K562 (cell line): ENCODE measurements at regions not wholly inside any gene's neighbourhood (a gene's known extent, or its start where the extent isn't known, plus 50 kb on each side); places are given as distances from the start of the nearest gene placed in this dataset.
A peak's percentile ranks its signal among the peaks of the same experiment; 100 is the strongest.

Source experiments
- ATAC-seq: fragments of 200-7000 bp; cut with Tn5 transposase; 3 replicates; pipeline ENCODE4 v1.9.1; 2020; ENCODE audit warnings: moderate library complexity
- BruUV-seq: library from RNA; stranded (reverse); fragments of 400-500 nt; replicated peaks from 2 replicates; lab custom pipeline; 2021; lab: Mats Ljungman, UMichigan
- CTCF ChIA-PET: fragments of 300-600 bp; formaldehyde crosslinking; extraction: SDS; loops from one replicate; lab custom pipeline; 2021; ENCODE audit warnings: low intra/inter-chr PET ratio; lab: Yijun Ruan, JAX
- POLR2A ChIA-PET: fragments of 300-600, 350-650 bp; sonication (Branson Sonifier 250); formaldehyde crosslinking; extraction: SDS; loops from one replicate; lab custom pipeline; 2021; ENCODE audit warnings: antibody characterized with exemption, inconsistent platforms; lab: Yijun Ruan, JAX
- DNase-seq, 4 experiments: peaks; one replicate each; pipeline versions ENCODE4 v3.0.0 to v3.0.0-alpha.2; 2011 to 2018; ENCODE audit warnings: low spot score in 3 of 4, mixed read lengths in 3 of 4; ENCODE audit errors: extremely low read depth in 1 of 4
- FAIRE-seq: peaks from 2 replicates; lab custom pipeline; 2011; peaks lifted over from hg19 to GRCh38; lab: Jason Lieb, UNC
- H2AFZ ChIP-seq: 2 replicates; pipeline ENCODE4 v1.6.0; 2011; ENCODE audit warnings: low read depth, low read length, control low read depth, inconsistent platforms
- H3K27ac ChIP-seq: fragments of 200-600 bp; 3 replicates; pipeline ENCODE4 v1.8.0; 2011; ENCODE audit warnings: low read depth, mild to moderate bottlenecking, control low read depth, inconsistent platforms, low read length, moderate library complexity, mixed read lengths; ENCODE audit errors: extremely low read depth
- H3K27me3 ChIP-seq, 2 experiments: fragments of 300-600 bp in 1 of 2; 2 replicates in 1 of 2; 3 replicates in 1 of 2; pipeline versions ENCODE4 v1.6.0 to v1.8.0; 2011; ENCODE audit warnings: inconsistent platforms in 2 of 2, low read length in 2 of 2, mild to moderate bottlenecking in 1 of 2, mixed read lengths in 1 of 2, moderate library complexity in 1 of 2; ENCODE audit not compliant: control insufficient read depth in 2 of 2, insufficient read depth in 2 of 2
- H3K36me3 ChIP-seq: fragments of 300-600 bp; 3 replicates; pipeline ENCODE4 v1.8.0; 2011; ENCODE audit warnings: mild to moderate bottlenecking, low read length, inconsistent platforms; ENCODE audit not compliant: control insufficient read depth, insufficient read depth
- H3K4me1 ChIP-seq, 2 experiments: fragments of 200-600 bp in 1 of 2; replicated peaks in 1 of 2; 2 replicates in 1 of 2; 3 replicates in 1 of 2; pipeline versions ENCODE4 v1.5.1 to v1.8.0; 2011; ENCODE audit warnings: inconsistent platforms in 2 of 2, low read length in 2 of 2, mild to moderate bottlenecking in 1 of 2, mixed read lengths in 1 of 2, moderate library complexity in 1 of 2; ENCODE audit not compliant: control insufficient read depth in 2 of 2, insufficient read depth in 2 of 2
- H3K4me2 ChIP-seq: 2 replicates; pipeline ENCODE4 v1.6.1; 2011; ENCODE audit warnings: low read length, control low read depth, inconsistent platforms, mixed read lengths; ENCODE audit not compliant: insufficient read depth
- H3K4me3 ChIP-seq: fragments of 200-600 bp; sonication (generic), shearing (Covaris generic); 2 replicates; pipeline ENCODE4 v1.5.1; 2016; ENCODE audit warnings: control low read depth, inconsistent platforms
- H3K79me2 ChIP-seq: fragments of 200-600 bp; 3 replicates; pipeline ENCODE4 v1.8.0; 2011; ENCODE audit warnings: low read length, inconsistent platforms; ENCODE audit not compliant: control insufficient read depth, insufficient read depth
- H3K9ac ChIP-seq, 2 experiments: 2 replicates each; pipeline versions ENCODE4 v1.6.0 to v1.6.1; 2011; ENCODE audit warnings: low read depth in 2 of 2, low read length in 2 of 2, control low read depth in 1 of 2, inconsistent platforms in 1 of 2, mild to moderate bottlenecking in 1 of 2, mixed read lengths in 1 of 2; ENCODE audit not compliant: insufficient read depth in 1 of 2
- H3K9me1 ChIP-seq: one replicate; pipeline ENCODE4 v1.6.0; 2011; ENCODE audit warnings: inconsistent platforms, mild to moderate bottlenecking, low read length, moderate library complexity; ENCODE audit not compliant: control insufficient read depth, insufficient read depth
- H3K9me3 ChIP-seq: replicated peaks from 2 replicates; pipeline ENCODE4 v1.5.1; 2011; ENCODE audit warnings: low read depth, low read length, inconsistent platforms; ENCODE audit not compliant: control insufficient read depth, insufficient read depth
- H4K20me1 ChIP-seq: replicated peaks from 2 replicates; pipeline ENCODE4 v1.6.1; 2011; ENCODE audit warnings: low read length, inconsistent platforms, mixed read lengths; ENCODE audit not compliant: control insufficient read depth, insufficient read depth
- CBX8 ChIP-seq: fragments of 200-600 bp; sonication (generic); IDR thresholded peaks from 2 replicates; pipeline ENCODE4 v1.6.1; 2012; ENCODE audit warnings: borderline replicate concordance, mixed run types, low read depth, mild to moderate bottlenecking, moderate library complexity, mixed read lengths, low read length, control low read depth, inconsistent platforms; ENCODE audit not compliant: poor library complexity, severe bottlenecking; ENCODE audit errors: extremely low read depth
- CREB1 ChIP-seq, 2 experiments: sonication (generic) in 1 of 2; formaldehyde crosslinking in 1 of 2; IDR thresholded peaks; 2 replicates each; pipeline versions ENCODE4 v1.6.1 to v1.8.0; 2012 to 2022; ENCODE audit warnings: inconsistent platforms in 1 of 2, mild to moderate bottlenecking in 1 of 2, missing genetic modification reagents in 1 of 2, moderate library complexity in 1 of 2
- ID3 ChIP-seq, 2 experiments: fragments of 250-450 bp in 1 of 2; fragments of 450-650 bp in 1 of 2; sonication (Bioruptor Pico) in 1 of 2; IDR thresholded peaks; 2 replicates each; pipeline versions ENCODE4 v1.6.1 to v1.8.0; 2016 to 2021; ENCODE audit warnings: mild to moderate bottlenecking in 2 of 2, moderate library complexity in 2 of 2, missing compliant biosample characterization in 1 of 2, missing genetic modification characterization in 1 of 2
- IRF1 ChIP-seq: sonication (generic); formaldehyde crosslinking; IDR thresholded peaks from 2 replicates; pipeline ENCODE4 v1.8.0; 2022; ENCODE audit warnings: missing genetic modification reagents, mild to moderate bottlenecking, borderline replicate concordance
- MAFF ChIP-seq: IDR thresholded peaks from 2 replicates; pipeline ENCODE4 v1.6.1; 2012; ENCODE audit warnings: low read length, improper control_type of control experiment
- MAFG ChIP-seq: fragments of 450-650 bp; conservative IDR thresholded peaks from 2 replicates; pipeline ENCODE4 v1.6.1; 2016; ENCODE audit warnings: missing genetic modification characterization, missing compliant biosample characterization
- OTX1 ChIP-seq: fragments of 450-650 bp; formaldehyde crosslinking; IDR thresholded peaks from 2 replicates; pipeline ENCODE4 v1.4.0; 2022; ENCODE audit warnings: mild to moderate bottlenecking
- PML ChIP-seq: IDR thresholded peaks from 2 replicates; pipeline ENCODE4 v1.6.1; 2012; ENCODE audit warnings: low read length, inconsistent platforms
- RCOR1 ChIP-seq, 2 experiments: IDR thresholded peaks; 2 replicates each; pipeline ENCODE4 v1.6.1; 2012; ENCODE audit warnings: low read depth in 2 of 2, low read length in 2 of 2, borderline replicate concordance in 1 of 2, improper control_type of control experiment in 1 of 2
- ZBTB2 ChIP-seq: fragments of 450-650 bp; IDR thresholded peaks from 2 replicates; pipeline ENCODE4 v1.6.1; 2016; ENCODE audit warnings: antibody characterized with exemption
- ZNF217 ChIP-seq: sonication (generic); formaldehyde crosslinking; IDR thresholded peaks from 2 replicates; pipeline ENCODE4 v1.8.0; 2022; ENCODE audit warnings: mild to moderate bottlenecking, missing genetic modification reagents
- ZNF316 ChIP-seq: fragments of 450-650 bp; IDR thresholded peaks from 2 replicates; pipeline ENCODE4 v1.6.1; 2016
- ZNF384 ChIP-seq: IDR thresholded peaks from 2 replicates; pipeline ENCODE4 v1.6.1; 2012; ENCODE audit warnings: low read depth, low read length, improper control_type of control experiment
- WGBS: fragments of 100-300 bp; shearing (Covaris generic); methylation state at CpG from one replicate; pipeline ENCODE4 v1.1.6; 2016; ENCODE audit warnings: low coverage, mixed read lengths; ENCODE audit not compliant: insufficient coverage; ENCODE audit errors: missing lambda C conversion rate; 5-methylcytosine and 5-hydroxymethylcytosine counted together
- in situ Hi-C: fragments of 300-500 bp; cut with MboI; formaldehyde crosslinking; loops from 4 replicates; pipeline ENCODE4 v1.15.0; 2018; ENCODE audit warnings: inconsistent platforms, mixed read lengths
- intact Hi-C: fragments of 100-400 bp; cut with micrococcal nuclease; formaldehyde crosslinking; loops from 2 replicates; pipeline ENCODE4 v1.14.2; 2022

GRCh38 chr2:142678164-142678563, 199.3 kb upstream of the KYNU start:
- WGBS = 5% methylated on average over 1 of the region's 1 CpG
- Histone ChIP-seq H3K36me3 (no peaks in the 10 kb centered on the region), H3K27me3 (no peaks in the 10 kb centered on the region), H3K4me3 (no peak overlapping the region), H3K79me2 (no peaks in the 10 kb centered on the region), H3K27ac (no peak overlapping the region), H3K9me1 (no peaks in the 10 kb centered on the region), H3K9ac (no peak overlapping the region), H3K9me3 (no peaks in the 10 kb centered on the region), H2AFZ (no peak overlapping the region), H4K20me1 (no peaks in the 10 kb centered on the region), H3K4me1 (no peaks in the 10 kb centered on the region), H3K4me2 (no peak overlapping the region)
- no peak for FAIRE-seq
- no peak for DNase-seq
- ATAC-seq = no peak
- ChIA-PET POLR2A (no interaction called here), CTCF (no interaction called here)
- in situ Hi-C loops = loop anchor here (25.0 kb wide), 1 partner anchor 309 kb away; no protein-coding TSS in a partner anchor
- 0 out of 2 replicates have a peak, but pooled peaks have one; percentile 13 for TF ChIP-seq MAFF
- TF ChIP-seq CREB1 (IDR thresholded peaks at IDR 0.05) = no peak
- TF ChIP-seq CREB1 (CRISPR knock-in tag; IDR thresholded peaks at IDR 0.05) = no peak
- no peak for TF ChIP-seq ZBTB2
- peak; percentile 36; the same call in 1 of the 2 replicates for TF ChIP-seq MAFG
- no peak for TF ChIP-seq PML
- BruUV-seq = no TSS peak
- intact Hi-C loops = no loop called here

- H3K4me3 ChIP-seq = no peak overlapping the region
- H3K4me2 ChIP-seq = no peak overlapping the region
- no peak for ATAC-seq
- ChIA-PET POLR2A (no interaction called here), CTCF (no interaction called here)
- H3K79me2 ChIP-seq = no peaks in the 10 kb centered on the region
- H4K20me1 ChIP-seq = no peaks in the 10 kb centered on the region
- intact Hi-C loops = no loop called here
- no peaks in the 10 kb centered on the region for H3K9me3 ChIP-seq
- DNase-seq = no peak
- in situ Hi-C loops = loop anchor here (25.0 kb wide), 1 partner anchor 312 kb away; no protein-coding TSS in a partner anchor
- no peaks in the 10 kb centered on the region for H3K27me3 ChIP-seq
- H2AFZ ChIP-seq = no peak overlapping the region
- H3K36me3 ChIP-seq = no peaks in the 10 kb centered on the region
- no peaks in the 10 kb centered on the region for H3K9me1 ChIP-seq
- H3K4me1 ChIP-seq = no peaks in the 10 kb centered on the region
- H3K27ac ChIP-seq = no peak overlapping the region
- BruUV-seq = no TSS peak
- no peak overlapping the region for H3K9ac ChIP-seq
- 8% methylated on average over 5 of the region's 5 CpGs for WGBS
- no peak for FAIRE-seq
- TF ChIP-seq ZNF316 = no peak
- no peak for TF ChIP-seq ZNF217 (CRISPR knock-in tag)
- no peak for TF ChIP-seq ID3 (CRISPR knock-in tag; IDR thresholded peaks at IDR 0.05)
- no peak for TF ChIP-seq ID3 (tag; IDR thresholded peaks at IDR 0.05)
- no peak for TF ChIP-seq ZNF384
- no peak for TF ChIP-seq RCOR1 (IDR thresholded peaks at IDR 0.05; ENCODE audit: borderline replicate concordance in 1 of 2, low read depth in 2 of 2, low read length in 2 of 2)
- no peak for TF ChIP-seq OTX1 (CRISPR knock-in tag)
- TF ChIP-seq CBX8 = no peak
- no peak for TF ChIP-seq IRF1
Observed at GRCh38 chr2:142675398-142675797, 202.1 kb upstream of the KYNU start.
